Endothelial cell of hepatic sinusoid (primary cell): ENCODE measurements at regions not wholly inside any gene's neighbourhood (a gene's known extent, or its start where the extent isn't known, plus 50 kb on each side); places are given as distances from the start of the nearest gene placed in this dataset.
"Not testable (repeated sequence)": the region's sequence is repeated elsewhere in the genome, so short reads cannot be mapped to it uniquely, and the experiment has no call there.

Experiments
- in situ Hi-C: cut with HindIII; loops from 2 replicates; pipeline ENCODE4 v1.10.0; 2017; ENCODE audit warnings: low sequenced_read_pairs

- in situ Hi-C loops: no loop called here
Observed at GRCh38 chr16:86219655-86220445, 290.5 kb upstream of the FOXF1 start.

- in situ Hi-C loops: no loop called here
Observed at GRCh38 chr16:86220561-86220960, 289.8 kb upstream of the FOXF1 start.

GRCh38 chr16:86221085-86221484 is 289.2 kb upstream of the FOXF1 start:
- in situ Hi-C loops: no loop called here

- in situ Hi-C loops: no loop called here
Observed at GRCh38 chr16:86222547-86222946, 287.8 kb upstream of the FOXF1 start.

- in situ Hi-C loops: no loop called here
Observed at GRCh38 chr16:86222965-86223551, 287.3 kb upstream of the FOXF1 start.

GRCh38 chr16:86224126-86224525 is 286.2 kb upstream of the FOXF1 start:
- in situ Hi-C loops: no loop called here

- in situ Hi-C loops: no loop called here
Observed at GRCh38 chr16:86224629-86225028, 285.7 kb upstream of the FOXF1 start.

GRCh38 chr16:86225905-86226371 is 284.4 kb upstream of the FOXF1 start:
- in situ Hi-C loops: no loop called here

- in situ Hi-C loops: no loop called here
Observed at GRCh38 chr16:86227041-86227440, 283.3 kb upstream of the FOXF1 start.

- in situ Hi-C loops: no loop called here
Observed at GRCh38 chr16:86227801-86228200, 282.5 kb upstream of the FOXF1 start.

- in situ Hi-C loops: no loop called here
Observed at GRCh38 chr16:86228713-86229112, 281.6 kb upstream of the FOXF1 start.

- in situ Hi-C loops: no loop called here
Observed at GRCh38 chr16:86229283-86229682, 281.0 kb upstream of the FOXF1 start.

GRCh38 chr16:86229866-86230656 is 280.3 kb upstream of the FOXF1 start:
- in situ Hi-C loops: no loop called here

GRCh38 chr16:86231321-86231995 is 278.9 kb upstream of the FOXF1 start:
- in situ Hi-C loops: no loop called here

- in situ Hi-C loops: no loop called here
Observed at GRCh38 chr16:86231996-86232350, 278.4 kb upstream of the FOXF1 start.

- in situ Hi-C loops: no loop called here
Observed at GRCh38 chr16:86232496-86232895, 277.8 kb upstream of the FOXF1 start.

GRCh38 chr16:86233506-86233905 is 276.8 kb upstream of the FOXF1 start:
- in situ Hi-C loops: not testable (repeated sequence)

- in situ Hi-C loops: no loop called here
Observed at GRCh38 chr16:86239381-86239780, 270.9 kb upstream of the FOXF1 start.

GRCh38 chr16:86240716-86241363 is 269.5 kb upstream of the FOXF1 start:
- in situ Hi-C loops: loop anchor here (10.0 kb wide), 1 partner anchor 104 kb away; no protein-coding TSS in a partner anchor

GRCh38 chr16:86241681-86242080 is 268.6 kb upstream of the FOXF1 start:
- in situ Hi-C loops: loop anchor here (10.0 kb wide), 1 partner anchor 103 kb away; no protein-coding TSS in a partner anchor
